ENCODE measurements at regions not wholly inside any gene's neighbourhood (a gene's known extent, or its start where the extent isn't known, plus 50 kb on each side); places are given as distances from the start of the nearest gene placed in this dataset.

- DNase-seq: peak; percentile 48
Observed at GRCh38 chr4:26020881-26021280, 106.9 kb downstream of the SMIM20 start.

GRCh38 chr4:26021417-26022345, 107.7 kb downstream of the SMIM20 start:
- no peak for DNase-seq

GRCh38 chr4:26022346-26023202, 108.6 kb downstream of the SMIM20 start:
- no peak for DNase-seq

- no peak for DNase-seq
Observed at GRCh38 chr4:26023203-26023972, 109.4 kb downstream of the SMIM20 start.

GRCh38 chr4:26024079-26024478, 110.1 kb downstream of the SMIM20 start:
- no peak for DNase-seq

- DNase-seq: no peak
Observed at GRCh38 chr4:26028133-26028792, 114.2 kb downstream of the SMIM20 start.

- peak; percentile 68 for DNase-seq
Observed at GRCh38 chr4:26028793-26029567, 115.0 kb downstream of the SMIM20 start.

GRCh38 chr4:26029568-26030131, 115.6 kb downstream of the SMIM20 start:
- no peak for DNase-seq

DNA sequence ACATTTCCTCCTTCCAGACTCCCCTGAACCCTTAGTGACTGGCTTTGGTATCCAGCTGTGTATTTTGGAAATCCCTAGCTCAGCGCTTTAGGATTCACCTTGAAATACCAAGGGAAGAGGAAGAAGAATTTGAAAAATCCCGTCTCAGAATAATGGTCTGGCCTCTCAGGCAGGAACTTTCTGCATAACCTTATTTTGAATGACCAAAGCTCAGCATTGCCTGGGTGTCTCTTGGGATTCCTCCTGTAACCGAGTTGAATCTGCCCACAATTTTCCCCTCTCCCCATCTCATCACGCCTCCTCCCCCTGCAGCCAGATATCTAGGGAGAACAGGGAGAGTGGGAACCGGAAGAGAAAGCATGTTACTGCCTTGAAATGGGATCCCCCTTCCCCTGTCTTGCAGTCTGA, 116.2 kb downstream of the SMIM20 start:
- no peak for DNase-seq

DNA sequence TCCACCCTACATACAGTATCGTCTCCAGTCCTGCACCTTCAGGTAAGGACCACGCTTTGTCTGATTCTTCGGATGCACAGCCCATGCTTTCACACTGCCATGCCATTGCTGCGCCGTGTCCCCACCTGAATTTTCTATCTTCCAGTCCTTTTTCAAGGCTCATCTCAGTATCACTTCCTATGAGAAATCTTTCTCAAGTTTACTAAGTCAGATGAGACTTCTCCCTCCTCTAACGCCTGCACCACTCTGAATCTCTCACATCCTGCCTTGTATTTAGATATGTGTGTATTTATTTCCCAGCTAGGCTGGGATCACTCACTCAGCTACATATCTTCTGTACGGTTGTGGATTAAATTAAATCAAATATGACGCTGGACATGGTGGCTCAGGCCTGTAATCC, 116.8 kb downstream of the SMIM20 start:
- DNase-seq: no peak

GRCh38 chr4:26031704-26032103, 117.7 kb downstream of the SMIM20 start:
- DNase-seq: no peak

- DNase-seq: peak; percentile 76
Observed at GRCh38 chr4:26032142-26032541, 118.1 kb downstream of the SMIM20 start.

DNA sequence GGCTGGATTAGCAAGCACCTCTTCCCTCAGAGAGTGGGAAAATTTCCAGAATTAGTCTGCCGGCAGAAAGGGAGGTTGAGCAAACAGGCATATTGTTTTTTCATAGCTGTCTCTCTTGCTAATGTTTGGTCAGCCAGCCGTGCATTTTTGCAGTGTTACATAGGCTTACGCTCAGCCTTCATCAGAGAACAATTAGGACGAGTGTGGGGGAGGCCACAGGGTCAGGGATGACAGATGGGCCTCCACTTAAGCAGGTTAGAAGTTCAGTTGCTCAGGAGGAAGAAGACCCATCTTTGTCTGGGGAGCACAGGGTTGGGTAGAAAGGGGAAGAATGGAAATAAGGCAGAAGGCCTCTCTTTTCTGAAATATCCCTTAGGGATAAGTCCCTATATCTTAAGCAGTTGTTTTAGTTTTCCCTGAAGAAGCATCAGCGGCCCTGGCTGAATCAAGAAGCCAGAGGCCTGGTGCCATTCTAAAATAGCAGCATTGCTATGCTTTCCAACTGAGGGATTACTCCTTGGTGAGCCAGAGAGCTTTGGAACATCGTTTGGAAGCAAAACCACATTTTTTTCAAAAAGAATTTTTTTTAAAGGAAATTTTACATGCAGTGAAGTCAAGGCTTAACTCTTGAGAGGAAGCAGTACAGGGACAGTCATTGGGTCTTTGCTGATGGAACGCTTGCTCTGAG, 118.8 kb downstream of the SMIM20 start:
- peak; percentile 90 for DNase-seq

DNA sequence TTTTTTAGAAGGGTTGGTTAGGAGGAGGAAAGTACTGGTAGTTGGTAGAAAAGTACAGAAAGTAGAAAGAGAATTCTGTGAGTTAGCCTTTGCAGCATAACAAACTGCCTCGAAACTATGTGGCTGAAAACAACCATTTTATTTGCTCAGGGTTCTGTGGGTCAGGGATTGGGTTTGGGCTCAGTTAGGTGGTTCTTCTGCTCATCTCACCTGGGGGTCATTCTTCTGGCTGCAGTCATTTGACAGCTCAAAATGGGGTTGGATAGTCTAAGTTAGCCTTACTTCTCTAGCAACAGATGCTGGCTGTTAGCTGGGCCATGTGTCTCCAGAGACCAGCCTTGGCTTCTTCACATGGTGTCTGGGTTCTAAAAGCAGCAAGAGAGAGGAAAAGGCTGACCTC, 119.4 kb downstream of the SMIM20 start:
- no peak for DNase-seq

DNA sequence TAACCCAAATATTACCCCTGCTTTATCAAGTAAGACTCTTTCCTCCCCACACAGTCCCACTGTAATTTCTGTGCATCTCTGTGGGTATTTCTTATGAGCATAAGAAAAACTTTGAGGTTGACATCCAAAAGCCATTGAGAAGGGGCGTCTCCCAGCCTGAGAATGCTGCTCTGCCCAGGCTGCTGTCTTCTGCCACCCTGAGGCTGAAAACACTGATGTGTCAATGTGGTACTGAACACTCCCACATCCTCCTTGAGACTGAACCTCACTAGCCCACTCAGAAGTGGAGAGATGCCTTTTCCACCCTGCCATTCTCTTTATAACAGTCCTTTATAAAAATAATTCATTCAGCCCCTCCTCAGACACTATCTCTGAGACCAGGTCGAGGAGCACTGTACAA, 120.8 kb downstream of the SMIM20 start:
- DNase-seq: no peak

DNA sequence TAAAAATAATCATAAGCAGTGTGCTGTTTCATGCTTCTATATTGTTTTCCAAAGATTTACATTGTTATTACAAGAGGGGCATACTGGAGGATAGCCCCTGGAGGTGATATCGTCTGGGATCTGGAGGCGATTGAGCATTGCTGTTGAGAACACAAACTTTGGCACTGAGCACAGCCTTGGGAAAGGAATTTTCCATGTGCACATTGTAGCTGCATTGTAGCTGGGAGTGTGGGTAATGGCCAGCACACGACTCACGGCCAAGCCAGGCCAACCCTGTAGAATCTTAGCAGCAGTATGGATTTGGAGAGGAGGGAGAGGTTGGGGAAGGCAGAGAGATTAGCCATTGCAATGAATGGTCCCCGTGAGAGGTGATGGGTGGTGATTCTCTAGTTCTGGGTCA, 121.9 kb downstream of the SMIM20 start:
- no peak for DNase-seq

- no peak for DNase-seq
Observed at GRCh38 chr4:26039639-26040359, 125.8 kb downstream of the SMIM20 start.

GRCh38 chr4:26044524-26044923, 130.5 kb downstream of the SMIM20 start:
- no peak for DNase-seq

GRCh38 chr4:26044983-26045382, 131.0 kb downstream of the SMIM20 start:
- DNase-seq: no peak

- no peak for DNase-seq
Observed at GRCh38 chr4:26047795-26048194, 133.8 kb downstream of the SMIM20 start.
